Keratinocyte (primary cell): ENCODE measurements at regions not wholly inside any gene's neighbourhood (a gene's known extent, or its start where the extent isn't known, plus 50 kb on each side); places are given as distances from the start of the nearest gene placed in this dataset.

ENCODE experiments used
- CTCF ChIP-seq, 3 experiments: IDR thresholded peaks in 1 of 3; conservative IDR thresholded peaks in 1 of 3; optimal IDR thresholded peaks in 1 of 3; 2 replicates in 2 of 3; 3 replicates in 1 of 3; pipeline versions ENCODE3 to v1.5.1; 2011; ENCODE audit warnings: low read length in 3 of 3, mild to moderate bottlenecking in 3 of 3, moderate library complexity in 2 of 3, control low read depth in 1 of 3, inconsistent platforms in 1 of 3; ENCODE audit not compliant: insufficient read depth in 2 of 3; ENCODE audit errors: extremely low read depth in 1 of 3
- EZH2 ChIP-seq: IDR thresholded peaks from one replicate; pipeline ENCODE4 v1.6.1; 2012; ENCODE audit warnings: inconsistent platforms, mild to moderate bottlenecking, low read length, moderate library complexity

- no peak for TF ChIP-seq EZH2
- no peak for TF ChIP-seq CTCF (optimal IDR thresholded peaks at IDR 0.05 in 1 of 3, IDR thresholded peaks at IDR 0.05 in 1 of 3, conservative IDR thresholded peaks at IDR 0.05 in 1 of 3; ENCODE audit: extremely low read depth in 1 of 3, insufficient read depth in 2 of 3, low read length in 3 of 3)
Observed at GRCh38 chr5:53779541-53779981, 219.1 kb downstream of the NDUFS4 start.
